Adrenal gland (tissue), 5 donors: ENCODE measurements at regions not wholly inside any gene's neighbourhood (a gene's known extent, or its start where the extent isn't known, plus 50 kb on each side); places are given as distances from the start of the nearest gene placed in this dataset.

Source experiments
- POLR2A ChIP-seq, 2 donors: fragments of 450-650 bp; IDR thresholded peaks; one replicate each; pipeline ENCODE4 v1.6.1; 2017; ENCODE audit warnings: antibody characterized with exemption in 2 of 2, mild to moderate bottlenecking in 2 of 2, moderate library complexity in 1 of 2
- TF ChIP-seq, protein P1 (sequence below), 6 experiments: fragments of 450-650 bp in 4 of 6; fragments of 200-600 bp in 2 of 6; sonication (generic) in 1 of 6; IDR thresholded peaks; 1 replicate in 5 of 6; 2 replicates in 1 of 6; pipeline versions ENCODE4 v1.5.1 to v1.8.0; 2016 to 2021; ENCODE audit warnings: antibody characterized with exemption in 6 of 6, mild to moderate bottlenecking in 2 of 6, moderate library complexity in 1 of 6
- donor health status: DM: no; HTN: no; CAD: no.

DNA sequence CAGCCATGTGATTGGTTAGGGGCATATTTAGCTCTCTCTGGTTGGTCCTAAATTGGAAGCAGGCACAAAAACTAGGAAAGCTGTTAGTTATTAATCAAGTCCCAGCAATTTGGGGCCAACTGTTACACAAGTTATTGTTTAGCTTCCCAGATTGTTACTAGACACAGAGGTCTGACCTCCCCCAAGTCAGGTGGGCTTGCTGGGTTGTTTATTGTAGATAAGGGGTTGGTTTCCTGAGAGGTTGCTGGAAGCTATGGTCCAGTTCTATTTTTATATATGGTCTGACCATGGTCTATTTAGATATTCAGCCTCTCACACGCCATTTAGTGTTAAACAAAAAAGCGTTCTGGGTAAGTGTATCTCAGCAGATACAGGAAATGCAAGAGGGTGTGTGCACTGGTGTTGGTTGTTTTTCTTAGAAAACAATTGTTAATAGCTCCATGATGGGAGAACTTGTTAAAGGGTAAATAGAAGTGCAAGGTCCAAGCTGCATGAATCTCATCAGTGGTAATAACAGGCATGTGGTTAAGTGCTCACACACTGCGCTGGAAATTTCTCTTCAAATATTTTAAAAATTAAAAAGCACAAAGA, 150.0 kb downstream of the RAP2A start:
- TF ChIP-seq, protein P1, sequence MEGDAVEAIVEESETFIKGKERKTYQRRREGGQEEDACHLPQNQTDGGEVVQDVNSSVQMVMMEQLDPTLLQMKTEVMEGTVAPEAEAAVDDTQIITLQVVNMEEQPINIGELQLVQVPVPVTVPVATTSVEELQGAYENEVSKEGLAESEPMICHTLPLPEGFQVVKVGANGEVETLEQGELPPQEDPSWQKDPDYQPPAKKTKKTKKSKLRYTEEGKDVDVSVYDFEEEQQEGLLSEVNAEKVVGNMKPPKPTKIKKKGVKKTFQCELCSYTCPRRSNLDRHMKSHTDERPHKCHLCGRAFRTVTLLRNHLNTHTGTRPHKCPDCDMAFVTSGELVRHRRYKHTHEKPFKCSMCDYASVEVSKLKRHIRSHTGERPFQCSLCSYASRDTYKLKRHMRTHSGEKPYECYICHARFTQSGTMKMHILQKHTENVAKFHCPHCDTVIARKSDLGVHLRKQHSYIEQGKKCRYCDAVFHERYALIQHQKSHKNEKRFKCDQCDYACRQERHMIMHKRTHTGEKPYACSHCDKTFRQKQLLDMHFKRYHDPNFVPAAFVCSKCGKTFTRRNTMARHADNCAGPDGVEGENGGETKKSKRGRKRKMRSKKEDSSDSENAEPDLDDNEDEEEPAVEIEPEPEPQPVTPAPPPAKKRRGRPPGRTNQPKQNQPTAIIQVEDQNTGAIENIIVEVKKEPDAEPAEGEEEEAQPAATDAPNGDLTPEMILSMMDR (IDR thresholded peaks at IDR 0.05): no peak
- no peak for TF ChIP-seq POLR2A (IDR thresholded peaks at IDR 0.05)
